Kidney capillary endothelial cell (primary cell): ENCODE measurements at regions not wholly inside any gene's neighbourhood (a gene's known extent, or its start where the extent isn't known, plus 50 kb on each side); places are given as distances from the start of the nearest gene placed in this dataset.
"Not testable (repeated sequence)": the region's sequence is repeated elsewhere in the genome, so short reads cannot be mapped to it uniquely, and the experiment has no call there.

Source experiments
- DNase-seq: peaks from one replicate; pipeline ENCODE4 v3.0.0-alpha.2; 2018; ENCODE audit warnings: low spot score

- no peak for DNase-seq
Observed at GRCh38 chr7:98774884-98775283, 94.9 kb downstream of the TMEM130 start.

GRCh38 chr7:98777051-98777450 lies 92.8 kb downstream of the TMEM130 start:
- no peak for DNase-seq

GRCh38 chr7:98778421-98778820 lies 91.4 kb downstream of the TMEM130 start:
- no peak for DNase-seq

GRCh38 chr7:98779800-98780587 lies 89.8 kb downstream of the TMEM130 start:
- no peak for DNase-seq

GRCh38 chr7:98784216-98784785 lies 85.5 kb downstream of the TMEM130 start:
- DNase-seq, result no peak

- no peak for DNase-seq
Observed at GRCh38 chr7:98785929-98786571, 83.8 kb downstream of the TMEM130 start.

- DNase-seq, result no peak
Observed at GRCh38 chr7:98788966-98789365, 80.8 kb downstream of the TMEM130 start.

GRCh38 chr7:98794453-98794852 lies 75.4 kb downstream of the TMEM130 start:
- DNase-seq, result not testable (repeated sequence)

- DNase-seq, result no peak
Observed at GRCh38 chr7:98795741-98796493, 73.9 kb downstream of the TMEM130 start.
